ENCODE measurements at regions not wholly inside any gene's neighbourhood (a gene's known extent, or its start where the extent isn't known, plus 50 kb on each side); places are given as distances from the start of the nearest gene placed in this dataset.
"Not testable (repeated sequence)": the region's sequence is repeated elsewhere in the genome, so short reads cannot be mapped to it uniquely, and the experiment has no call there.

GRCh38 chr7:35874886-35875285, 74.0 kb downstream of the SEPTIN7 start:
- Histone ChIP-seq H3K36me3 (ENCODE audit: control insufficient read depth in 1 of 2, insufficient read depth in 2 of 2, low read length in 1 of 2) (no peaks in the 10 kb centered on the region), H3K4me1 (ENCODE audit: control insufficient read depth in 1 of 2, insufficient read depth in 2 of 2, low read length in 2 of 2) (no peaks in the 10 kb centered on the region), H3K27me3 (ENCODE audit: control insufficient read depth in 1 of 2, insufficient read depth in 2 of 2, low read length in 1 of 2) (no peaks in the 10 kb centered on the region), H3K4me3 (ENCODE audit: low read length in 2 of 2) (no peak overlapping the region), H3K27ac (ENCODE audit: low read depth in 1 of 2, low read length in 2 of 2) (no peak overlapping the region), H3K9me3 (ENCODE audit: control insufficient read depth, low read length) (no peaks in the 10 kb centered on the region)
- intact Hi-C loops (cut with DNase I): no loop called here
- WGBS, 2 donors: 3 to 4% methylated on average over 1 of the region's 1 CpG
- ATAC-seq (ENCODE audit: low FRiP score): no peak
- no peak for DNase-seq

GRCh38 chr7:35875292-35875691, 74.4 kb downstream of the SEPTIN7 start:
- Histone ChIP-seq H3K27me3 (ENCODE audit: control insufficient read depth in 1 of 2, insufficient read depth in 2 of 2, low read length in 1 of 2) (no peaks in the 10 kb centered on the region), H3K4me3 (ENCODE audit: low read length in 2 of 2) (no peak overlapping the region), H3K4me1 (ENCODE audit: control insufficient read depth in 1 of 2, insufficient read depth in 2 of 2, low read length in 2 of 2) (no peaks in the 10 kb centered on the region), H3K9me3 (ENCODE audit: control insufficient read depth, low read length) (no peaks in the 10 kb centered on the region), H3K27ac (ENCODE audit: low read depth in 1 of 2, low read length in 2 of 2) (no peak overlapping the region), H3K36me3 (ENCODE audit: control insufficient read depth in 1 of 2, insufficient read depth in 2 of 2, low read length in 1 of 2) (no peaks in the 10 kb centered on the region)
- 2 to 9% methylated on average over 2 of the region's 2 CpGs for WGBS, 2 donors
- DNase-seq: no peak
- no peak for ATAC-seq (ENCODE audit: low FRiP score)
- intact Hi-C loops (cut with DNase I): no loop called here

GRCh38 chr7:35878351-35878750, 77.5 kb downstream of the SEPTIN7 start:
- no peaks in the 10 kb centered on the region for H3K36me3 ChIP-seq (ENCODE audit: control insufficient read depth in 1 of 2, insufficient read depth in 2 of 2, low read length in 1 of 2)
- intact Hi-C loops (cut with DNase I): no loop called here
- no peak overlapping the region for H3K4me3 ChIP-seq (ENCODE audit: low read length in 2 of 2)
- H3K27me3 ChIP-seq (ENCODE audit: control insufficient read depth in 1 of 2, insufficient read depth in 2 of 2, low read length in 1 of 2): no peaks in the 10 kb centered on the region
- no peak for DNase-seq
- no peak for ATAC-seq (ENCODE audit: low FRiP score)
- H3K9me3 ChIP-seq (ENCODE audit: control insufficient read depth, low read length): no peaks in the 10 kb centered on the region
- no peak overlapping the region for H3K27ac ChIP-seq (ENCODE audit: low read depth in 1 of 2, low read length in 2 of 2)
- WGBS, 2 donors: 99 to 100% methylated on average over 1 of the region's 1 CpG
- no peaks in the 10 kb centered on the region for H3K4me1 ChIP-seq (ENCODE audit: control insufficient read depth in 1 of 2, insufficient read depth in 2 of 2, low read length in 2 of 2)

- H3K4me1 ChIP-seq (ENCODE audit: control insufficient read depth in 1 of 2, insufficient read depth in 2 of 2, low read length in 2 of 2); H3K9me3 ChIP-seq (ENCODE audit: control insufficient read depth, low read length); H3K4me3 ChIP-seq (ENCODE audit: low read length in 2 of 2); intact Hi-C loops (cut with DNase I); H3K27me3 ChIP-seq (ENCODE audit: control insufficient read depth in 1 of 2, insufficient read depth in 2 of 2, low read length in 1 of 2); DNase-seq; H3K27ac ChIP-seq (ENCODE audit: low read depth in 1 of 2, low read length in 2 of 2); ATAC-seq (ENCODE audit: low FRiP score); H3K36me3 ChIP-seq (ENCODE audit: control insufficient read depth in 1 of 2, insufficient read depth in 2 of 2, low read length in 1 of 2): not testable (repeated sequence)
- WGBS, 2 donors: 70 to 87% methylated on average over 4 of the region's 4 CpGs
Observed at GRCh38 chr7:35887430-35887829, 86.6 kb downstream of the SEPTIN7 start.

DNA sequence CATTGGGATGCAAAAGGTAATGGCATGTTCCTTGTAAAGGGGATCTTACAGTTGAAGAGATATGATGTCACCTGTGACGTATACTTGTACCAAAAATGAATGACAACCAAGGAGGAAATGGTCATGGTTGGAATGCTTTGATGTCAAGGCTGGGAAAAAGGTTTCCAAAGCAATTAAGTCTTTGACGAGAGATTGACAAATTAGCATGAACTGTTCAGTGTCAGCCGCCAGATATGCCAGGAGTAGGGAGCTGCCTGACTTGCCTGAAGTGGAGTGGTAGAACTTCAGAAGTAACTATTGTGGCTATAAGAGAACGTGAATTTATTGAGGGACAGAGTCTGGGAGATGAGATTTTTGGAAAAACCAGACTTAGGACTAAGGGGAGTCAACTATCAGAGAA, 88.1 kb downstream of the SEPTIN7 start:
- H3K36me3 ChIP-seq (ENCODE audit: control insufficient read depth in 1 of 2, insufficient read depth in 2 of 2, low read length in 1 of 2): peaks cover 0 to 3% of the 10 kb centered on the region in 2 donors
- H3K9me3 ChIP-seq (ENCODE audit: control insufficient read depth, low read length): no peaks in the 10 kb centered on the region
- H3K4me3 ChIP-seq (ENCODE audit: low read length in 2 of 2): no peak overlapping the region
- no peak for ATAC-seq (ENCODE audit: low FRiP score)
- 92 to 95% methylated on average over 4 of the region's 4 CpGs for WGBS, 2 donors
- H3K27ac ChIP-seq (ENCODE audit: low read depth in 1 of 2, low read length in 2 of 2): no peak overlapping the region
- H3K4me1 ChIP-seq (ENCODE audit: control insufficient read depth in 1 of 2, insufficient read depth in 2 of 2, low read length in 2 of 2): no peaks in the 10 kb centered on the region
- no peaks in the 10 kb centered on the region for H3K27me3 ChIP-seq (ENCODE audit: control insufficient read depth in 1 of 2, insufficient read depth in 2 of 2, low read length in 1 of 2)
- no peak for DNase-seq
- intact Hi-C loops (cut with DNase I): no loop called here

DNA sequence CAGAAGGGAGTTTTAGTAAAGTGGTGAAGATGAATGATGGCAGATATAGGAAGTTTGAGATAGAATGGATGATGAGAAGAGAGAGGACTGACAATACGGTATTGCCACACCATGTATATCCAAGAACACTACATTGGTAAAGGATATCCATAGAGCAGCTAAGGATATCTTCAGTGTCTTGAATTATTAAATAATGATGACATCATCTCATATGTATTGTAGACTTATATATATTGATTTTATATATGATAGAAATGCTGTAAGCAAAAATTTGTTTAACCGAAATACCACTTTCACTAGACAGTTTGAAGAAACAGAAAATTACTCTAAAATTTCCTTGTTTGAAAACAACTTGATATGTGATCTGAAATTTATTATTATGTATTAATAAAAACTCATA, 89.0 kb downstream of the SEPTIN7 start:
- no peak overlapping the region for H3K4me3 ChIP-seq (ENCODE audit: low read length in 2 of 2)
- no peaks in the 10 kb centered on the region for H3K4me1 ChIP-seq (ENCODE audit: control insufficient read depth in 1 of 2, insufficient read depth in 2 of 2, low read length in 2 of 2)
- no peak overlapping the region for H3K27ac ChIP-seq (ENCODE audit: low read depth in 1 of 2, low read length in 2 of 2)
- H3K27me3 ChIP-seq (ENCODE audit: control insufficient read depth in 1 of 2, insufficient read depth in 2 of 2, low read length in 1 of 2): no peaks in the 10 kb centered on the region
- 97 to 99% methylated on average over 2 of the region's 2 CpGs for WGBS, 2 donors
- peaks cover 0 to 3% of the 10 kb centered on the region in 2 donors for H3K36me3 ChIP-seq (ENCODE audit: control insufficient read depth in 1 of 2, insufficient read depth in 2 of 2, low read length in 1 of 2)
- intact Hi-C loops (cut with DNase I): no loop called here
- DNase-seq (no peak), ATAC-seq (ENCODE audit: low FRiP score) (no peak)
- no peaks in the 10 kb centered on the region for H3K9me3 ChIP-seq (ENCODE audit: control insufficient read depth, low read length)

GRCh38 chr7:35891004-35891830, 90.4 kb downstream of the SEPTIN7 start:
- Histone ChIP-seq H3K27ac (ENCODE audit: low read depth in 1 of 2, low read length in 2 of 2) (no peak overlapping the region), H3K36me3 (ENCODE audit: control insufficient read depth in 1 of 2, insufficient read depth in 2 of 2, low read length in 1 of 2) (no peaks in the 10 kb centered on the region), H3K9me3 (ENCODE audit: control insufficient read depth, low read length) (no peaks in the 10 kb centered on the region), H3K4me3 (ENCODE audit: low read length in 2 of 2) (no peak overlapping the region), H3K27me3 (ENCODE audit: control insufficient read depth in 1 of 2, insufficient read depth in 2 of 2, low read length in 1 of 2) (no peaks in the 10 kb centered on the region), H3K4me1 (ENCODE audit: control insufficient read depth in 1 of 2, insufficient read depth in 2 of 2, low read length in 2 of 2) (no peaks in the 10 kb centered on the region)
- 82 to 87% methylated on average over 3 of the region's 3 CpGs for WGBS, 2 donors
- no peak for ATAC-seq (ENCODE audit: low FRiP score)
- no peak for DNase-seq
- intact Hi-C loops (cut with DNase I): no loop called here

GRCh38 chr7:35893649-35894048, 92.8 kb downstream of the SEPTIN7 start:
- intact Hi-C loops (cut with DNase I): no loop called here
- 73 to 89% methylated on average over 1 of the region's 1 CpG for WGBS, 2 donors
- Histone ChIP-seq H3K4me1 (ENCODE audit: control insufficient read depth in 1 of 2, insufficient read depth in 2 of 2, low read length in 2 of 2) (no peaks in the 10 kb centered on the region), H3K27ac (ENCODE audit: low read depth in 1 of 2, low read length in 2 of 2) (no peak overlapping the region), H3K9me3 (ENCODE audit: control insufficient read depth, low read length) (no peaks in the 10 kb centered on the region), H3K36me3 (ENCODE audit: control insufficient read depth in 1 of 2, insufficient read depth in 2 of 2, low read length in 1 of 2) (no peaks in the 10 kb centered on the region), H3K4me3 (ENCODE audit: low read length in 2 of 2) (no peak overlapping the region), H3K27me3 (ENCODE audit: control insufficient read depth in 1 of 2, insufficient read depth in 2 of 2, low read length in 1 of 2) (no peaks in the 10 kb centered on the region)
- no peak for DNase-seq
- ATAC-seq (ENCODE audit: low FRiP score): no peak

GRCh38 chr7:35894721-35895120, 93.9 kb downstream of the SEPTIN7 start:
- no peaks in the 10 kb centered on the region for H3K36me3 ChIP-seq (ENCODE audit: control insufficient read depth in 1 of 2, insufficient read depth in 2 of 2, low read length in 1 of 2)
- H3K4me3 ChIP-seq (ENCODE audit: low read length in 2 of 2): no peak overlapping the region
- intact Hi-C loops (cut with DNase I): no loop called here
- no peaks in the 10 kb centered on the region for H3K4me1 ChIP-seq (ENCODE audit: control insufficient read depth in 1 of 2, insufficient read depth in 2 of 2, low read length in 2 of 2)
- no peak overlapping the region for H3K27ac ChIP-seq (ENCODE audit: low read depth in 1 of 2, low read length in 2 of 2)
- no peak for DNase-seq
- 90 to 97% methylated on average over 1 of the region's 1 CpG for WGBS, 2 donors
- no peaks in the 10 kb centered on the region for H3K9me3 ChIP-seq (ENCODE audit: control insufficient read depth, low read length)
- no peak for ATAC-seq (ENCODE audit: low FRiP score)
- no peaks in the 10 kb centered on the region for H3K27me3 ChIP-seq (ENCODE audit: control insufficient read depth in 1 of 2, insufficient read depth in 2 of 2, low read length in 1 of 2)
